GM12874 (cell line): ENCODE measurements at regions not wholly inside any gene's neighbourhood (a gene's known extent, or its start where the extent isn't known, plus 50 kb on each side); places are given as distances from the start of the nearest gene placed in this dataset.

Experiments used
- TF ChIP-seq, protein P1 (sequence below): IDR thresholded peaks from 2 replicates; pipeline ENCODE4 v1.5.1; 2011; ENCODE audit warnings: low read depth, mild to moderate bottlenecking, control low read depth, low read length, moderate library complexity; ENCODE audit not compliant: insufficient read depth

DNA sequence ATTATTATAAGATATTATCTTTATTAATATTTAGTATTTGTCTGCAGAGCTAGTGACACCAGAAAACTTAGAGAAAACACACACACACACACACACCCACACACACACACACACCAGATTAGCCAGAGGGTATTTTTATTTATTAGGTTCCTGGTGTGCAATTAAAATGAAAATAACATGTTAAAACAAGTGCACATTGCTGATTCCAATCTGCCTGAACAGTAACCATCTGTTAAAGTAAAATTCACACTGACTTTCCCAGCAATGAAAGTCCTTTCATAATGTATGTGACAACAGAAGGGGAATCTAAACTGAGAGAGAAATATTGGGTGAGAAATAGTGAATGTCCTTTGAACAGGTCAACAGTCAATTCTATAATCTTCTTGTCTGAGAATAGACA is 2323.5 kb upstream of the ACO1 start:
- TF ChIP-seq, protein P1, sequence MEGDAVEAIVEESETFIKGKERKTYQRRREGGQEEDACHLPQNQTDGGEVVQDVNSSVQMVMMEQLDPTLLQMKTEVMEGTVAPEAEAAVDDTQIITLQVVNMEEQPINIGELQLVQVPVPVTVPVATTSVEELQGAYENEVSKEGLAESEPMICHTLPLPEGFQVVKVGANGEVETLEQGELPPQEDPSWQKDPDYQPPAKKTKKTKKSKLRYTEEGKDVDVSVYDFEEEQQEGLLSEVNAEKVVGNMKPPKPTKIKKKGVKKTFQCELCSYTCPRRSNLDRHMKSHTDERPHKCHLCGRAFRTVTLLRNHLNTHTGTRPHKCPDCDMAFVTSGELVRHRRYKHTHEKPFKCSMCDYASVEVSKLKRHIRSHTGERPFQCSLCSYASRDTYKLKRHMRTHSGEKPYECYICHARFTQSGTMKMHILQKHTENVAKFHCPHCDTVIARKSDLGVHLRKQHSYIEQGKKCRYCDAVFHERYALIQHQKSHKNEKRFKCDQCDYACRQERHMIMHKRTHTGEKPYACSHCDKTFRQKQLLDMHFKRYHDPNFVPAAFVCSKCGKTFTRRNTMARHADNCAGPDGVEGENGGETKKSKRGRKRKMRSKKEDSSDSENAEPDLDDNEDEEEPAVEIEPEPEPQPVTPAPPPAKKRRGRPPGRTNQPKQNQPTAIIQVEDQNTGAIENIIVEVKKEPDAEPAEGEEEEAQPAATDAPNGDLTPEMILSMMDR: no peak

DNA sequence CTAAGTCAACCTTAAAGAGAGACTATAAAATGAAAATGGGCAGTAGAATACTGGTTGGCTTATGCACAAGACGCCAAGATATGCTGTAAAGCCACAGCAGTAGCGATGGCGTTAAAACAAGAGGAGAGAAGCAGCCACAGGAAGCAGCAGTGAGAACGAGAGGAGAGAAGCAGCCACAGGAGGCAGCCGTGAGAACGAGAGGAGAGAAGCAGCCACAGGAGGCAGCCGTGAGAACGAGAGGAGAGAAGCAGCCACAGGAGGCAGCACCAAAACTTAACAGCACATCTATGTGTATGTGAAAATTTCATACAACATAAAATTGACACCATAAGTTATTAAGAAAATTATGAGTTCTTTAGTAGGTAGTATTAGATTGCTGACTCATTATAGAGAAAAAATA is 2318.6 kb upstream of the ACO1 start:
- TF ChIP-seq, protein P1: no peak

DNA sequence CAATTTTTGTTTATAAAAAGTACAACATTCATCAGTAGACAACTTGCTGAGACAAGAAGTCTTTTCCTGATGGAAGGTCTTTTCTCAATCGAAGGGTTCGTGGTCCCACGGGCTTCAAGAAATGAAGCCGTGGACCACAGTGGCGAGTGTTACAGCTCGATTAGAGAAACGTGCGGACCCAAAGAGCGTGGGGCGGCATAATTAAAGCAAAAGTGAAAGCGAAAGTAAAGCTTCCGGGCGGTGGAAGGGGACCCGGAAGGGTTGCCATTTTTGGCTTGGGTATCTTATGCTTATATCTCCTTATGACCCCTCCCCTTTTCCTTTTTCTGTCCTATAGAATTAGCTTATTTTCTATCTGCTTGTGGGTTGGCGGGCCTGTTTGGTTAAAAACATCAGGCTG is 2309.4 kb upstream of the ACO1 start:
- TF ChIP-seq, protein P1: no peak

DNA sequence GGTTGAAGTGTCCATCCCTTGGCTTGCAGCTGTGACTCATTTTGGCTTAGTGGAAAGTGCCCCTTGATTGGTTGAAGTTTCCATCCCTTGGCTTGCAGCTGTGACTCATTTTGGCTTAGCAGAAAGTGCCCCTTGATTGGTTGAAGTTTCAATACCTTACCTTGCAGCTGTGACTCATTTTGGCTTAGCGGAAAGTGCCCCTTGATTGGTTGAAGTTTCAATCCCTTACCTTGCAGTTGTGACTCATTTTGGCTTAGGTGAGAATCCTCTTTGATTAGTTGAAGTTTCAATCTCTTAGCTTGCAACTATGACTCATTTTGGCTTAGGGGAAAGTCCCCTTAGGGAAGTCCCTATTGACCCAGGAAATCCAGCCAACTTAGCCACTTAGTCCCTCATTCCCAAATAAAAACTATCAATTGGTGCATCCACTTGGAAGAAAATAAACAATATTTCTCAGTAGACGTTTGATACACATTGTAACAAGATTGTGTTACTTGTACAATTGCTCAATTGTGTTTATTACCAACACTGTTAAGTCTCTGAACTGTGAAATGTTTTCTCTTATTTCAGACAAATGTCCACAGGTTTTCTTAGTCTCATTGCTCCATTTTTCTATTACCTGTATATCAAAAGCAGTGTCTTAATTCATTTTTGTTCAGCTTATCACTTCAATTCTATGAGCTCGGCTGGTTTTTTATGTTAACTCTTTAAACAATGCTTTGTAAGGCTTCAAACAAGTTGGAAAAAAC is 2308.8 kb upstream of the ACO1 start:
- TF ChIP-seq, protein P1: no peak

DNA sequence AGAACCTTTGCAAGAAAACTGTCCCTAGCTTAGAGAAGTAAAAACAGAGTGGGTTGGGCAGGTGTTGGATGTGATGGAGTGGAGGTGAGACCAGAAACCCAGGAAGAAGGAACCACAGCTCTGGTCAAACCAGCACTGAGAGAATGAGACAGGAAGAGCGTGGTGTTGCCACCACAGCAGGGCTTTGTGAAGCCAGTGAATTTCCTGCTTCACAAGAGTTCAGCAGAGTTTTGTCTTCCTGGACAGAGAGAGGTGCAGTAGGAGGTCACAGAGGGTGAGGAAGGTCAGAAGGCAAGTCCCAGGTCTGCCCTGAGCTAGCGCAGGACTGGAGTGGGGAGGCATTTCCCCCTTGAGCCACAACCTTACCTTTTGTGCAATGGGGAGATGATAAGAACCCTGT is 2306.2 kb upstream of the ACO1 start:
- TF ChIP-seq, protein P1: no peak

DNA sequence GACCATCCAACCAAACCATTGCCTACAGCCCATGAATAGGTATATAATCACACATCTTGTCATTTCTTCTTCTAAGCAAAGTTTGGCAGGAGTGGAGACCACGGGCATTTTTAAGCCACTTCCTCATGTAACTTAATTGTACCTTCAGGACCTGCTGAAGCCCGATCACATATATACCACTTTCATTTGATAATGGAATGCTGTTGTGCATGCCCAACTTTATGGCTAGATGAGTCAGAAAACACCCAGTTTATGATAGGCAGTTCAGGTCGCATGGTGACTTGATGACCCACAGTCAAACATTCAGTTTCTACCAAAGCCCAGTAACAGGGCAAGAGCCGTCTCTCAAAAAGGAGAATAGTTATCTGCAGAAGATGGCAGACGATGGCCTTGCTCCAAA is 2295.0 kb upstream of the ACO1 start:
- TF ChIP-seq, protein P1: no peak

DNA sequence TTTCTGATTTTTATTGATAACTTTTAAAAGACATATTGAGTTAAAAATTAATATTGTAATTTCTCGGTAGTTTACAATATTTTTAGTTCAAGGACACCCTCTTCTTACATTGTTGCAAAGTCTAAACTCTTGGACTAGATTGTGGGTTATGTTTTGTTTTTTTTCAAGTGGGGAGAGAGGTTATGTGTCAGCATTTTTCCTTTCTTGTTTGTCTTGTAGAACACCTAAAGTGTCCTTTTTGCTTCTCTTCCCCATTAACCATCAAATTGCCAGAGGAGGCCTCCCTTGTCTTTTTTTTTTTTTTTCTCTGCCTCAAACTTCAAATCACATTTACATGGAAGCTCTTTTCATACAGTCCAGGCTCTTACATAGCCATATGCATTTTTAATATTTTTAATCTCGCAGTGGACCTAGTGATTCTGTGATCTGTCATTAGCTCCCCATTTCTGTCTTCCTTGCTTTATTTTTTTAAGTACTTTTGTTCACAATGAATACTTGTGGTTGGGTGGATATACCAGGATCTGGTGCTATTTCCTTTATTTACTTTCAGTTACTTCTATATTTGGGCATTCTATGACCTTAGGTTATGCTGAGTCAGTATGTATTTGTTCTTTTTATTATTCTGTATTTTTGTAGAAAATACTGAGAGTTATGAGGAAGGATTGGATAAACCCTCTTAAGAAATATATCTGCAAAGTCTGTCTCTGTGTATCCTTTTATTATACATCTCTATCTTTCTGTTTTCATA is 2280.6 kb upstream of the ACO1 start:
- TF ChIP-seq, protein P1: no peak
